OCI-LY1 (cell line): ENCODE measurements at regions not wholly inside any gene's neighbourhood (a gene's known extent, or its start where the extent isn't known, plus 50 kb on each side); places are given as distances from the start of the nearest gene placed in this dataset.

Experiments
- H2AFZ ChIP-seq: fragments of 200-600 bp; sonication (generic), shearing (Covaris generic); 2 replicates; pipeline ENCODE4 v1.6.0; 2014; ENCODE audit warnings: antibody characterized with exemption, mild to moderate bottlenecking, low read length
- H3F3A ChIP-seq: fragments of 200-600 bp; sonication (generic), shearing (Covaris generic); 2 replicates; pipeline ENCODE4 v1.6.0; 2014; ENCODE audit warnings: mild to moderate bottlenecking, antibody characterized with exemption, low read length, moderate library complexity; ENCODE audit not compliant: insufficient read depth
- H3K27ac ChIP-seq: fragments of 200-600 bp; sonication (generic); 2 replicates; pipeline ENCODE4 v1.5.1; 2014; ENCODE audit warnings: low read length, mixed run types, mild to moderate bottlenecking, low read depth; ENCODE audit not compliant: poor library complexity, severe bottlenecking
- H3K27me3 ChIP-seq: fragments of 200-600 bp; sonication (generic); 2 replicates; pipeline ENCODE4 v1.6.0; 2014; ENCODE audit warnings: antibody characterized with exemption, mild to moderate bottlenecking, low read length, moderate library complexity; ENCODE audit not compliant: insufficient read depth
- H3K36me3 ChIP-seq: fragments of 200-600 bp; sonication (generic); 2 replicates; pipeline ENCODE4 v1.6.1; 2014; ENCODE audit warnings: mild to moderate bottlenecking, antibody characterized with exemption, low read length, moderate library complexity, mixed read lengths; ENCODE audit not compliant: insufficient read depth
- H3K4me1 ChIP-seq: fragments of 200-600 bp; sonication (generic); 2 replicates; pipeline ENCODE4 v1.5.1; 2014; ENCODE audit warnings: mild to moderate bottlenecking, low read length, moderate library complexity; ENCODE audit not compliant: insufficient read depth, severe bottlenecking
- H3K4me2 ChIP-seq: fragments of 200-600 bp; sonication (generic), shearing (Covaris generic); 2 replicates; pipeline ENCODE4 v1.6.1; 2014; ENCODE audit warnings: low read length
- H3K4me3 ChIP-seq: fragments of 200-600 bp; sonication (generic); 2 replicates; pipeline ENCODE4 v1.5.1; 2014; ENCODE audit warnings: low read length, low read depth, mild to moderate bottlenecking, mixed read lengths; ENCODE audit not compliant: poor library complexity, severe bottlenecking
- H3K79me2 ChIP-seq: fragments of 200-600 bp; shearing (Covaris generic); 2 replicates; pipeline ENCODE4 v1.6.1; 2016; ENCODE audit warnings: mixed run types, low read length, mixed read lengths; ENCODE audit not compliant: insufficient read depth
- H3K9ac ChIP-seq: fragments of 200-600 bp; sonication (generic), shearing (Covaris generic); 2 replicates; pipeline ENCODE4 v1.6.1; 2014; ENCODE audit warnings: mild to moderate bottlenecking, low read length, mixed read lengths
- H3K9me2 ChIP-seq: fragments of 200-600 bp; sonication (generic), shearing (Covaris generic); 2 replicates; pipeline ENCODE4 v1.6.1; 2014; ENCODE audit warnings: low read depth, mild to moderate bottlenecking, low read length, mixed read lengths
- H3K9me3 ChIP-seq: fragments of 200-600 bp; shearing (Covaris generic); 2 replicates; pipeline ENCODE4 v1.6.1; 2014; ENCODE audit warnings: low read length, mixed read lengths
- H4K20me1 ChIP-seq: fragments of 200-600 bp; sonication (generic), shearing (Covaris generic); 2 replicates; pipeline ENCODE4 v1.6.0; 2016; ENCODE audit warnings: mild to moderate bottlenecking, low read length; ENCODE audit not compliant: insufficient read depth
- CTCF ChIP-seq: fragments of 200-600 bp; sonication (generic), shearing (Covaris generic); IDR thresholded peaks from 2 replicates; pipeline ENCODE4 v1.5.1; 2017; ENCODE audit warnings: mild to moderate bottlenecking, antibody characterized with exemption, low read length, moderate library complexity, mixed read lengths
- EZH2 ChIP-seq: fragments of 200-600 bp; sonication (generic), shearing (Covaris generic); IDR thresholded peaks from 2 replicates; pipeline ENCODE4 v1.8.0; 2017; ENCODE audit warnings: borderline replicate concordance, mixed run types, mild to moderate bottlenecking, antibody characterized with exemption, low read length, moderate library complexity, mixed read lengths

GRCh38 chr1:209406168-209406567 lies 177.3 kb upstream of the CAMK1G start:
- Histone ChIP-seq H3K4me3 (no peak overlapping the region), H3K27ac (no peak overlapping the region), H3K36me3 (no peaks in the 10 kb centered on the region), H3F3A (no peaks in the 10 kb centered on the region), H4K20me1 (no peaks in the 10 kb centered on the region), H3K4me2 (no peak overlapping the region), H3K9me2 (no peaks in the 10 kb centered on the region), H3K9me3 (no peaks in the 10 kb centered on the region), H3K4me1 (no peaks in the 10 kb centered on the region), H3K27me3 (no peaks in the 10 kb centered on the region), H3K79me2 (no peaks in the 10 kb centered on the region), H2AFZ (no peak overlapping the region), H3K9ac (no peak overlapping the region)
- TF ChIP-seq EZH2 (no peak), CTCF (no peak)

- Histone ChIP-seq H3K4me2 (no peak overlapping the region), H3K27me3 (no peaks in the 10 kb centered on the region), H3K9me2 (no peaks in the 10 kb centered on the region), H3K27ac (no peak overlapping the region), H3K9me3 (no peaks in the 10 kb centered on the region), H3K79me2 (no peaks in the 10 kb centered on the region), H3K9ac (no peak overlapping the region), H2AFZ (no peak overlapping the region), H4K20me1 (no peaks in the 10 kb centered on the region), H3F3A (no peaks in the 10 kb centered on the region), H3K4me3 (no peak overlapping the region), H3K36me3 (no peaks in the 10 kb centered on the region), H3K4me1 (no peaks in the 10 kb centered on the region)
- TF ChIP-seq EZH2 (no peak), CTCF (no peak)
Observed at GRCh38 chr1:209406595-209406994, 176.9 kb upstream of the CAMK1G start.

GRCh38 chr1:209409780-209410179 lies 173.7 kb upstream of the CAMK1G start:
- H3K4me1 ChIP-seq: no peaks in the 10 kb centered on the region
- no peaks in the 10 kb centered on the region for H3F3A ChIP-seq
- H3K27me3 ChIP-seq: no peaks in the 10 kb centered on the region
- no peak overlapping the region for H3K9ac ChIP-seq
- no peak overlapping the region for H3K27ac ChIP-seq
- no peak overlapping the region for H3K4me3 ChIP-seq
- H3K9me2 ChIP-seq: no peaks in the 10 kb centered on the region
- no peak overlapping the region for H2AFZ ChIP-seq
- H3K4me2 ChIP-seq: no peak overlapping the region
- no peaks in the 10 kb centered on the region for H3K9me3 ChIP-seq
- TF ChIP-seq EZH2 (no peak), CTCF (no peak)
- H3K79me2 ChIP-seq: no peaks in the 10 kb centered on the region
- H4K20me1 ChIP-seq: no peaks in the 10 kb centered on the region
- no peaks in the 10 kb centered on the region for H3K36me3 ChIP-seq
